RCC 7860 (cell line): ENCODE measurements at regions not wholly inside any gene's neighbourhood (a gene's known extent, or its start where the extent isn't known, plus 50 kb on each side); places are given as distances from the start of the nearest gene placed in this dataset.

ENCODE experiments used
- DNase-seq: peaks from one replicate; pipeline ENCODE4 v3.0.0-alpha.2; 2015; ENCODE audit warnings: low spot score
- FAIRE-seq: peaks from 2 replicates; lab custom pipeline; 2012; peaks lifted over from hg19 to GRCh38; lab: Jason Lieb, UNC

GRCh38 chr13:103961784-103962183 lies 895.6 kb upstream of the SLC10A2 start:
- FAIRE-seq (no peak), DNase-seq (no peak)

GRCh38 chr13:103961129-103961528 lies 894.9 kb upstream of the SLC10A2 start:
- no peak for FAIRE-seq
- DNase-seq = no peak

- no peak for FAIRE-seq
- no peak for DNase-seq
These were observed 893.8 kb upstream of the SLC10A2 start for GRCh38 chr13:103960001-103960400.

- no peak for FAIRE-seq
These were observed 892.5 kb upstream of the SLC10A2 start for GRCh38 chr13:103958691-103959090.

GRCh38 chr13:103957939-103958338 lies 891.7 kb upstream of the SLC10A2 start:
- FAIRE-seq = no peak
- DNase-seq = no peak

More at GRCh38 chr13:103958691-103959090, 892.5 kb upstream of the SLC10A2 start:
- no peak for DNase-seq

- DNase-seq = no peak
These were observed 887.6 kb upstream of the SLC10A2 start for GRCh38 chr13:103953859-103954258.

GRCh38 chr13:103952183-103952582 lies 886.0 kb upstream of the SLC10A2 start:
- no peak for FAIRE-seq
- DNase-seq = no peak

More at GRCh38 chr13:103953859-103954258, 887.6 kb upstream of the SLC10A2 start:
- no peak for FAIRE-seq

- no peak for FAIRE-seq
- no peak for DNase-seq
These were observed 882.2 kb upstream of the SLC10A2 start for GRCh38 chr13:103948426-103948825.

- no peak for DNase-seq
- FAIRE-seq = no peak
These were observed 879.6 kb upstream of the SLC10A2 start for GRCh38 chr13:103945836-103946235.

GRCh38 chr13:103941506-103942140 lies 875.4 kb upstream of the SLC10A2 start:
- DNase-seq (no peak), FAIRE-seq (no peak)

- FAIRE-seq = no peak
These were observed 868.9 kb upstream of the SLC10A2 start for GRCh38 chr13:103935117-103935516.

GRCh38 chr13:103931885-103932284 lies 865.7 kb upstream of the SLC10A2 start:
- DNase-seq (no peak), FAIRE-seq (no peak)

More at GRCh38 chr13:103935117-103935516, 868.9 kb upstream of the SLC10A2 start:
- DNase-seq = no peak

GRCh38 chr13:103931331-103931845 lies 865.2 kb upstream of the SLC10A2 start:
- DNase-seq = no peak
- FAIRE-seq = no peak

GRCh38 chr13:103926118-103926517 lies 859.9 kb upstream of the SLC10A2 start:
- FAIRE-seq = no peak

GRCh38 chr13:103908911-103909310 lies 842.7 kb upstream of the SLC10A2 start:
- no peak for DNase-seq
- FAIRE-seq = no peak

More at GRCh38 chr13:103926118-103926517, 859.9 kb upstream of the SLC10A2 start:
- DNase-seq = no peak

- DNase-seq (no peak), FAIRE-seq (no peak)
These were observed 842.1 kb upstream of the SLC10A2 start for GRCh38 chr13:103908274-103908673.

- no peak for FAIRE-seq
These were observed 837.6 kb upstream of the SLC10A2 start for GRCh38 chr13:103903790-103904189.

GRCh38 chr13:103898481-103898880 lies 832.3 kb upstream of the SLC10A2 start:
- no peak for DNase-seq
- no peak for FAIRE-seq

More at GRCh38 chr13:103903790-103904189, 837.6 kb upstream of the SLC10A2 start:
- no peak for DNase-seq

- FAIRE-seq (no peak), DNase-seq (no peak)
These were observed 829.8 kb upstream of the SLC10A2 start for GRCh38 chr13:103895835-103896531.

GRCh38 chr13:103894626-103895025 lies 828.4 kb upstream of the SLC10A2 start:
- no peak for DNase-seq
- FAIRE-seq = no peak

- no peak for FAIRE-seq
- no peak for DNase-seq
These were observed 818.0 kb upstream of the SLC10A2 start for GRCh38 chr13:103884101-103884723.

- no peak for DNase-seq
- no peak for FAIRE-seq
These were observed 817.5 kb upstream of the SLC10A2 start for GRCh38 chr13:103883698-103884097.
